ENCODE measurements at regions not wholly inside any gene's neighbourhood (a gene's known extent, or its start where the extent isn't known, plus 50 kb on each side); places are given as distances from the start of the nearest gene placed in this dataset.
"Not testable (repeated sequence)": the region's sequence is repeated elsewhere in the genome, so short reads cannot be mapped to it uniquely, and the experiment has no call there.

GRCh38 chr2:62627667-62628066, 77.8 kb upstream of the EHBP1 start:
- Mint-ChIP-seq H3K36me3 (ENCODE audit: low read depth, unreplicated experiment) (peaks cover 9% of the 10 kb centered on the region), H3K4me3 (ENCODE audit: unreplicated experiment) (no peak overlapping the region), H3K4me1 (ENCODE audit: unreplicated experiment) (no peaks in the 10 kb centered on the region), H3K27me3 (ENCODE audit: unreplicated experiment) (peaks cover 2% of the 10 kb centered on the region), H3K27ac (ENCODE audit: unreplicated experiment) (no peak overlapping the region), H3K9me3 (ENCODE audit: unreplicated experiment) (no peaks in the 10 kb centered on the region)
- no peak for TF ChIP-seq CTCF (IDR thresholded peaks at IDR 0.05; ENCODE audit: unreplicated experiment)
- no peak for DNase-seq (ENCODE audit: low spot score)

GRCh38 chr2:62624855-62625254, 80.7 kb upstream of the EHBP1 start:
- Mint-ChIP-seq H3K4me3 (ENCODE audit: unreplicated experiment) (no peak overlapping the region), H3K27ac (ENCODE audit: unreplicated experiment) (no peak overlapping the region), H3K27me3 (ENCODE audit: unreplicated experiment) (no peaks in the 10 kb centered on the region), H3K4me1 (ENCODE audit: unreplicated experiment) (no peaks in the 10 kb centered on the region), H3K36me3 (ENCODE audit: low read depth, unreplicated experiment) (no peaks in the 10 kb centered on the region), H3K9me3 (ENCODE audit: unreplicated experiment) (no peaks in the 10 kb centered on the region)
- no peak for TF ChIP-seq CTCF (IDR thresholded peaks at IDR 0.05; ENCODE audit: unreplicated experiment)
- no peak for DNase-seq (ENCODE audit: low spot score)

GRCh38 chr2:62616486-62616885, 89.0 kb upstream of the EHBP1 start:
- not testable (repeated sequence) for H3K27me3 Mint-ChIP-seq (ENCODE audit: unreplicated experiment); H3K4me1 Mint-ChIP-seq (ENCODE audit: unreplicated experiment)

GRCh38 chr2:62611854-62612253, 93.7 kb upstream of the EHBP1 start:
- DNase-seq (ENCODE audit: low spot score), result no peak
- H3K36me3 Mint-ChIP-seq (ENCODE audit: low read depth, unreplicated experiment), result no peaks in the 10 kb centered on the region
- H3K27me3 Mint-ChIP-seq (ENCODE audit: unreplicated experiment), result no peaks in the 10 kb centered on the region
- H3K9me3 Mint-ChIP-seq (ENCODE audit: unreplicated experiment), result no peaks in the 10 kb centered on the region
- H3K4me1 Mint-ChIP-seq (ENCODE audit: unreplicated experiment), result no peaks in the 10 kb centered on the region
- no peak overlapping the region for H3K27ac Mint-ChIP-seq (ENCODE audit: unreplicated experiment)
- no peak for TF ChIP-seq CTCF (IDR thresholded peaks at IDR 0.05; ENCODE audit: unreplicated experiment)
- no peak overlapping the region for H3K4me3 Mint-ChIP-seq (ENCODE audit: unreplicated experiment)

More at GRCh38 chr2:62616486-62616885, 89.0 kb upstream of the EHBP1 start:
- not testable (repeated sequence) for DNase-seq (ENCODE audit: low spot score); H3K9me3 Mint-ChIP-seq (ENCODE audit: unreplicated experiment); H3K27ac Mint-ChIP-seq (ENCODE audit: unreplicated experiment); H3K4me3 Mint-ChIP-seq (ENCODE audit: unreplicated experiment)
- peaks cover 11% of the 10 kb centered on the region for H3K36me3 Mint-ChIP-seq (ENCODE audit: low read depth, unreplicated experiment)

- not testable (repeated sequence) for H3K27me3 Mint-ChIP-seq (ENCODE audit: unreplicated experiment); H3K36me3 Mint-ChIP-seq (ENCODE audit: low read depth, unreplicated experiment); DNase-seq (ENCODE audit: low spot score); H3K4me3 Mint-ChIP-seq (ENCODE audit: unreplicated experiment); H3K9me3 Mint-ChIP-seq (ENCODE audit: unreplicated experiment); H3K27ac Mint-ChIP-seq (ENCODE audit: unreplicated experiment); H3K4me1 Mint-ChIP-seq (ENCODE audit: unreplicated experiment)
Measured at GRCh38 chr2:62605471-62605870, 99.5 kb upstream of the TMEM17 start.

- TF ChIP-seq CTCF (IDR thresholded peaks at IDR 0.05; ENCODE audit: unreplicated experiment), result no peak
- Mint-ChIP-seq H3K9me3 (ENCODE audit: unreplicated experiment) (no peaks in the 10 kb centered on the region), H3K27ac (ENCODE audit: unreplicated experiment) (no peak overlapping the region), H3K36me3 (ENCODE audit: low read depth, unreplicated experiment) (peaks cover 8% of the 10 kb centered on the region), H3K4me3 (ENCODE audit: unreplicated experiment) (no peak overlapping the region), H3K27me3 (ENCODE audit: unreplicated experiment) (no peaks in the 10 kb centered on the region), H3K4me1 (ENCODE audit: unreplicated experiment) (no peaks in the 10 kb centered on the region)
- no peak for DNase-seq (ENCODE audit: low spot score)
Measured at GRCh38 chr2:62604336-62604735, 98.3 kb upstream of the TMEM17 start.
